Activated B cell treated with CpG ODN at 0.5 μM for 24 hours (primary cell): ENCODE measurements at regions not wholly inside any gene's neighbourhood (a gene's known extent, or its start where the extent isn't known, plus 50 kb on each side); places are given as distances from the start of the nearest gene placed in this dataset.
"Not testable (repeated sequence)": the region's sequence is repeated elsewhere in the genome, so short reads cannot be mapped to it uniquely, and the experiment has no call there.

ENCODE experiments used
- ATAC-seq: fragments of 200-7000 bp; cut with Tn5 transposase; one replicate; pipeline ENCODE4 v1.10.0; 2021; ENCODE audit warnings: low read depth, mild to moderate bottlenecking, moderate library complexity
- CTCF ChIA-PET: fragments of 350-600 bp; sonication (Branson Sonifier 250); formaldehyde crosslinking; loops from one replicate; lab custom pipeline; 2021; ENCODE audit warnings: antibody characterized with exemption; lab: Charles Lee
- POLR2A ChIA-PET: fragments of 350-600 bp; sonication (Branson Sonifier 250); formaldehyde crosslinking; loops from one replicate; lab custom pipeline; 2021; ENCODE audit warnings: antibody characterized with exemption; lab: Charles Lee
- DNase-seq: peaks from one replicate; pipeline ENCODE4 v3.0.0; 2022
- H3K27ac Mint-ChIP-seq: one replicate; pipeline ENCODE4 v1.8.0; 2020; ENCODE audit warnings: mixed read lengths
- H3K27me3 Mint-ChIP-seq: one replicate; pipeline ENCODE4 v1.8.0; 2021; ENCODE audit warnings: mixed read lengths
- H3K36me3 Mint-ChIP-seq: one replicate; pipeline ENCODE4 v1.8.0; 2021; ENCODE audit warnings: low read depth, mixed read lengths
- H3K4me1 Mint-ChIP-seq: one replicate; pipeline ENCODE4 v1.8.0; 2021; ENCODE audit warnings: mixed read lengths
- H3K4me3 Mint-ChIP-seq: one replicate; pipeline ENCODE4 v1.8.0; 2020; ENCODE audit warnings: mild to moderate bottlenecking, mixed read lengths
- H3K9me3 Mint-ChIP-seq: one replicate; pipeline ENCODE4 v1.8.0; 2020; ENCODE audit warnings: mixed read lengths
- intact Hi-C: fragments of 100-400 bp; cut with micrococcal nuclease; formaldehyde crosslinking; loops from one replicate; pipeline ENCODE4 v1.15.1; 2024
- TF ChIP-seq, protein P1 (sequence below): fragments of 200-600 bp; IDR thresholded peaks from one replicate; pipeline ENCODE4 v1.8.0; 2022; ENCODE audit warnings: antibody characterized with exemption, mild to moderate bottlenecking

DNA sequence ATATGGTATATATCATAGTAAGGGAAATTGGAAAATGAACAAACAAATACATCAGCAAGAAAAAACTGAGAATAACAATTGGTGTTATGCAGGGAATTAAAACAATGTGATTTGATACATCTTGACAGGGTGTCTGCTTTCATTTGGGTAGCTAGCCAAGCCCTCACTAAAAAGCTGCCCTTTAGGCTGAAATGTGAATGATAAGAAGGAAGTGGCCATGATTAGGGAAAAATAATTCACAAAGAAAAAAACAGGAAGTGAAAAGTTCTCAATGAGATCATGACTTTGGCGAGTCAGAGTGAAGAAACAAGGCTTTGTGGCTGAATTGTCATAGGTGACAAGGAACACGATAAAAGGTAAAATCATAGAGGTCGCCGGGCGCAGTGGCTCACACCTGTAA is 675.8 kb upstream of the SLIT2 start:
- no peaks in the 10 kb centered on the region for H3K27me3 Mint-ChIP-seq
- no peak overlapping the region for H3K27ac Mint-ChIP-seq
- intact Hi-C loops, result no loop called here
- ATAC-seq, result no peak
- TF ChIP-seq, protein P1, sequence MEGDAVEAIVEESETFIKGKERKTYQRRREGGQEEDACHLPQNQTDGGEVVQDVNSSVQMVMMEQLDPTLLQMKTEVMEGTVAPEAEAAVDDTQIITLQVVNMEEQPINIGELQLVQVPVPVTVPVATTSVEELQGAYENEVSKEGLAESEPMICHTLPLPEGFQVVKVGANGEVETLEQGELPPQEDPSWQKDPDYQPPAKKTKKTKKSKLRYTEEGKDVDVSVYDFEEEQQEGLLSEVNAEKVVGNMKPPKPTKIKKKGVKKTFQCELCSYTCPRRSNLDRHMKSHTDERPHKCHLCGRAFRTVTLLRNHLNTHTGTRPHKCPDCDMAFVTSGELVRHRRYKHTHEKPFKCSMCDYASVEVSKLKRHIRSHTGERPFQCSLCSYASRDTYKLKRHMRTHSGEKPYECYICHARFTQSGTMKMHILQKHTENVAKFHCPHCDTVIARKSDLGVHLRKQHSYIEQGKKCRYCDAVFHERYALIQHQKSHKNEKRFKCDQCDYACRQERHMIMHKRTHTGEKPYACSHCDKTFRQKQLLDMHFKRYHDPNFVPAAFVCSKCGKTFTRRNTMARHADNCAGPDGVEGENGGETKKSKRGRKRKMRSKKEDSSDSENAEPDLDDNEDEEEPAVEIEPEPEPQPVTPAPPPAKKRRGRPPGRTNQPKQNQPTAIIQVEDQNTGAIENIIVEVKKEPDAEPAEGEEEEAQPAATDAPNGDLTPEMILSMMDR, result no peak
- DNase-seq, result no peak
- no peak overlapping the region for H3K4me3 Mint-ChIP-seq
- H3K4me1 Mint-ChIP-seq, result peaks cover 3% of the 10 kb centered on the region
- peaks cover 2% of the 10 kb centered on the region for H3K9me3 Mint-ChIP-seq
- ChIA-PET CTCF (no interaction called here), POLR2A (no interaction called here)
- H3K36me3 Mint-ChIP-seq, result no peaks in the 10 kb centered on the region

DNA sequence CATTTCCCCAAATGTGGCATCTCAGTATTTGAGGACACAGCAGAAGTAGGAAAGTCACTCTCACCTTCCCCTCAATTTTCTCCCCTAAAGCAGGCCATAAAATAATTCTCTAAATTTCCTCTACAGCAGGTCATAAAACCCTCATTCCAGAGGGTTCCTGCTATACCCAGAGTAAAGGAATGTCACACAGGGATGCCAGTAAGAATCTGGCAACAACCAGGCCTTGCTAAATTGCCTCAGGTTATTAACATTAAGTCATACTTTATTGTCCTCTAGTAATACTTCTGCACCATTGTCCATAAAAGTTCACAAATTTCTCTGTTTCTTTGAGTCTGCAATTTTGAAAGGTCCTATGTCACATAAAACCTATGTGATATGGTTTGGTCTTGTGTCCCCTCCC is 685.7 kb upstream of the SLIT2 start:
- intact Hi-C loops, result loop anchor here (10.0 kb wide), 1 partner anchor 311 kb away; no protein-coding TSS in a partner anchor
- Mint-ChIP-seq H3K27ac (no peak overlapping the region), H3K4me1 (no peaks in the 10 kb centered on the region), H3K36me3 (no peaks in the 10 kb centered on the region), H3K9me3 (peaks cover 5% of the 10 kb centered on the region), H3K27me3 (no peaks in the 10 kb centered on the region), H3K4me3 (no peak overlapping the region)
- POLR2A ChIA-PET, result no interaction called here
- CTCF ChIA-PET, result no interaction called here
- TF ChIP-seq, protein P1, result no peak
- ATAC-seq (no peak), DNase-seq (no peak)

DNA sequence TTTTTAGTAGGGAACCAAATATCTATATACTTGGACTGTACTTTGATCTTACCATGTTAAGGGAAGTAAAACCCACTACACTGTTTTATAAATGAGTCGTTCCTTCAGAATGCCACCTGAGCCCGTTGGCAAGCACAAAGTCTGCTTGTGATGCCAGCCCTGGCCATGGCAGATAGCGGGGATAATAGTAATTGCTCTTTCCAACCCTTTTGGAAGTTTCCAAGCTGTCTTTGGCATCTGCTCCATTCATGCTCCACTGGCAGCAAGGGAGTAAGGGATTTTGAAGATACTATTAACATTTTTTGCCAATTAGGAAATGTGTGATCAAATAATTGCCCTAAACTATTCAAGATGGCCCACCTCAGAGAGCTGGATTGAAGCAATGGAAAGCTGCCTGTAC is 689.2 kb upstream of the SLIT2 start:
- intact Hi-C loops, result loop anchor here (10.0 kb wide), 1 partner anchor 308 kb away; no protein-coding TSS in a partner anchor
- Mint-ChIP-seq H3K9me3 (peaks cover 5% of the 10 kb centered on the region), H3K4me3 (no peak overlapping the region), H3K4me1 (no peaks in the 10 kb centered on the region), H3K27me3 (no peaks in the 10 kb centered on the region), H3K27ac (no peak overlapping the region), H3K36me3 (no peaks in the 10 kb centered on the region)
- CTCF ChIA-PET, result no interaction called here
- no peak for ATAC-seq
- TF ChIP-seq, protein P1, result no peak
- POLR2A ChIA-PET, result no interaction called here
- DNase-seq, result no peak

DNA sequence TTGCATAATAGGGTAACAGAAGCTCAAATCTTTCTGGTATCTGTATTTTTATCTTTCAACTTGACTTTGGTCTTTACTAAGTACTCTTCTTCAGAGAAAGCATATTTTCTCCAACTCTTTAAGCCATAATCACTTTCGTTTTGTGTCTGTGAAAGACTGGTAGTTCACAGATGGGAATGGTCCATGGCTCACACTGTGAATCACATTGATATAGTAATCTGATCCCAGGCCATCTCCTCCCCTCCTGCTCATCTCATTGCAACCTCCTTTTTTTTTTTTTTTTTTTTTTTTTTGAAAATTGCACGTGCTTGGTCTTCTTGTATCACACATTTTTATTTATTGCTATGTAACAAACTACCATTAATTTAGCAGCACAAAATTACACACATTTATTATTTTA is 694.5 kb upstream of the SLIT2 start:
- Mint-ChIP-seq H3K36me3 (no peaks in the 10 kb centered on the region), H3K4me3 (no peak overlapping the region), H3K27me3 (no peaks in the 10 kb centered on the region), H3K27ac (no peak overlapping the region), H3K9me3 (peaks cover 5% of the 10 kb centered on the region), H3K4me1 (no peaks in the 10 kb centered on the region)
- TF ChIP-seq, protein P1, result no peak
- intact Hi-C loops, result no loop called here
- POLR2A ChIA-PET, result no interaction called here
- CTCF ChIA-PET, result no interaction called here
- no peak for DNase-seq
- ATAC-seq, result no peak

DNA sequence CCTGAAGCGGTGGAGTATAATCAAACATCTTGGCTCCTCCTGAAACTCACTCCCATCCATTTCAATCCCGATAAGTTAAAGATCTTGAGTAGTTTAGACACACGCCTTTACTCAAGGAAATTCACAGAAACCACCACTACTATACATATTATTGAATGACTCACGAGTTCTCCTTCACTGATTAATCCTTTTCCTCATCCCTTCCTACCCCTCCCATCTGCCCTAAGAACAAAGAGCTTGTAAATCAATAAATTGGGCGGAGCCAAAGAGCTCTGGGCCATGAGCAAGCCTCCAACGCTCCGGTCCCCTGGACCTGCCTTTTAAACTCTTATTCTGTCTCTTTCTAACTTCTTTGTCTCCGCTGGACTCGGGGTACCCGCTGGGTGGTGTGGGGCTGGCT is 695.4 kb upstream of the SLIT2 start:
- intact Hi-C loops, H3K4me3 Mint-ChIP-seq, H3K9me3 Mint-ChIP-seq, ATAC-seq, CTCF ChIA-PET, H3K36me3 Mint-ChIP-seq, POLR2A ChIA-PET, H3K27me3 Mint-ChIP-seq, DNase-seq, H3K27ac Mint-ChIP-seq, H3K4me1 Mint-ChIP-seq: not testable (repeated sequence)

DNA sequence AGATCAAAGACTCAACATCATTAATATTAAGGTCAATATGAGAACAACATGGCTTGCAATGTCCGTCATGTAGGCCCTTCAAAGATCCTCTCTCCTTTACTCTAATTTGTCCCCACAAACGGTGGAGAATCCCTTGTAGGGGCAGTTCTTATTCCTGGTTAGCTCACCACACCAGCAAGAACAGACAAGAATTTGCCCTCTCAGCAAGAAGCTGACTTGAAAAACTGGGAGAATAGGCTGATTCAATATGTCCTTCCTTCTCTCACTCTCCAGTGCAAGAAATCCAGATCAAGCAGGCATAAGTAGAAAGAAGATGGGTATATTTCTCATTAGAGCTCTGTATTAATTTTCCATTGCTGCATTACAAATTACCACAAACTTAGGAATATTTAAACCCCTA is 704.2 kb upstream of the SLIT2 start:
- no peak overlapping the region for H3K4me3 Mint-ChIP-seq

More for the DNA sequence above, 704.2 kb upstream of the SLIT2 start:
- ChIA-PET POLR2A (no interaction called here), CTCF (no interaction called here)
- Mint-ChIP-seq H3K9me3 (peaks cover 6% of the 10 kb centered on the region), H3K4me1 (no peaks in the 10 kb centered on the region), H3K27ac (no peak overlapping the region), H3K27me3 (no peaks in the 10 kb centered on the region), H3K36me3 (no peaks in the 10 kb centered on the region)
- intact Hi-C loops, result no loop called here
- TF ChIP-seq, protein P1, result no peak
- ATAC-seq, result no peak
- no peak for DNase-seq
